SU-DHL-6 (cell line): ENCODE measurements at regions not wholly inside any gene's neighbourhood (a gene's known extent, or its start where the extent isn't known, plus 50 kb on each side); places are given as distances from the start of the nearest gene placed in this dataset.

Source experiments
- EZH2phosphoT487 ChIP-seq: fragments of 200-600 bp; sonication (generic), shearing (Covaris generic); conservative IDR thresholded peaks from 2 replicates; pipeline ENCODE4 v1.6.1; 2018; ENCODE audit warnings: mild to moderate bottlenecking, antibody characterized with exemption, low read length, moderate library complexity, mixed read lengths
- TF ChIP-seq, protein P1 (sequence below): fragments of 200-600 bp; sonication (generic); IDR thresholded peaks from one replicate; pipeline ENCODE4 v1.5.1; 2017; ENCODE audit warnings: antibody characterized with exemption, mild to moderate bottlenecking, low read length, moderate library complexity; ENCODE audit not compliant: insufficient read depth, poor library complexity, severe bottlenecking

DNA sequence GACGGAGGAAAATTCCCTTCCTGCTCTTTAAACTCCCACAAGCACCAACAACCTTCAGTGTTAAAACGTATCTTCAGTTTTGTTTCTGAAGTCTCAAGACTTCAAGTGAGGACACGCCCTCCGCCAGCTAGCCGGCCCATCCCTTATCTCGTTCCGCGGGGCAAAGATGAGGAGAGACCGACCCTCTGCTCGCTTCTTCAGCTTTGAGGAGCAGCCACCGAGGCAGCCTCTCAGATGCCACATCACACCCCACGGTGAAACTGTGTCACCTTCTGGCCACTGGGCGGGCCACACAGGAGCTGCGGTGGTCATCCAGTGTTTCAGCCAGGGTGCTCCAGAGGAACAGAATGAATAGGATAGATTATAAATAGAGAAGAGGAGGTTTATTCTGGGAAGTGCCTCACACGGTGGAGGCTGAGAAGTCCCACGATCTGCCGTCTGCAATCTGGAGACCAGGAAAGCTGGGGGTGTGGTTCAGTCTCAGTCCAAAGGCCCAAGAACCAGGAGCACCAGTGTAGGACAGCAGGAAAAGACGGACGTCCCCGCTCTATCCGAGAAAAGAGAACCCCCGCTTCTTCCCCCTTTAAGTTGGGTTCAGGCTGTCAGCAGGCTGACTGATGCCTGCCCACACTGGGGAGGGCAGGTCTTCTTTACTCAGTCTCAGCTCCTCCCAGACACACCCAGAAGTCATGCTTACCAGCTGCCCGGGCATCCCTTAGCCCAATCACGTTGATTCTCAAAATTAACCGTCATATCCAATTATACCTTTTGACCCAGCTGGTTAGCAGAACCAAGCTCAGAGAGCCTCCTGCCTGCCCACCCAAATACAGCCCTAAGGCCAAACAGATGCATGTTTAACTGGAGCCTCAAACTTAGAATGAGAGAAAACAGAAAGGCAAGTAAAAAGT lies 399.7 kb upstream of the ID2 start:
- TF ChIP-seq, protein P1, sequence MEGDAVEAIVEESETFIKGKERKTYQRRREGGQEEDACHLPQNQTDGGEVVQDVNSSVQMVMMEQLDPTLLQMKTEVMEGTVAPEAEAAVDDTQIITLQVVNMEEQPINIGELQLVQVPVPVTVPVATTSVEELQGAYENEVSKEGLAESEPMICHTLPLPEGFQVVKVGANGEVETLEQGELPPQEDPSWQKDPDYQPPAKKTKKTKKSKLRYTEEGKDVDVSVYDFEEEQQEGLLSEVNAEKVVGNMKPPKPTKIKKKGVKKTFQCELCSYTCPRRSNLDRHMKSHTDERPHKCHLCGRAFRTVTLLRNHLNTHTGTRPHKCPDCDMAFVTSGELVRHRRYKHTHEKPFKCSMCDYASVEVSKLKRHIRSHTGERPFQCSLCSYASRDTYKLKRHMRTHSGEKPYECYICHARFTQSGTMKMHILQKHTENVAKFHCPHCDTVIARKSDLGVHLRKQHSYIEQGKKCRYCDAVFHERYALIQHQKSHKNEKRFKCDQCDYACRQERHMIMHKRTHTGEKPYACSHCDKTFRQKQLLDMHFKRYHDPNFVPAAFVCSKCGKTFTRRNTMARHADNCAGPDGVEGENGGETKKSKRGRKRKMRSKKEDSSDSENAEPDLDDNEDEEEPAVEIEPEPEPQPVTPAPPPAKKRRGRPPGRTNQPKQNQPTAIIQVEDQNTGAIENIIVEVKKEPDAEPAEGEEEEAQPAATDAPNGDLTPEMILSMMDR = no peak
- TF ChIP-seq EZH2phosphoT487 = no peak
